SH-SY5Y (cell line): ENCODE measurements at regions not wholly inside any gene's neighbourhood (a gene's known extent, or its start where the extent isn't known, plus 50 kb on each side); places are given as distances from the start of the nearest gene placed in this dataset.

ENCODE experiments used
- GATA2 ChIP-seq: IDR thresholded peaks from 2 replicates; pipeline ENCODE4 v1.6.1; 2011; ENCODE audit warnings: mild to moderate bottlenecking, low read depth, low read length
- GATA3 ChIP-seq: IDR thresholded peaks from 2 replicates; pipeline ENCODE4 v1.6.1; 2011; ENCODE audit warnings: low read depth, mild to moderate bottlenecking, low read length, moderate library complexity

DNA sequence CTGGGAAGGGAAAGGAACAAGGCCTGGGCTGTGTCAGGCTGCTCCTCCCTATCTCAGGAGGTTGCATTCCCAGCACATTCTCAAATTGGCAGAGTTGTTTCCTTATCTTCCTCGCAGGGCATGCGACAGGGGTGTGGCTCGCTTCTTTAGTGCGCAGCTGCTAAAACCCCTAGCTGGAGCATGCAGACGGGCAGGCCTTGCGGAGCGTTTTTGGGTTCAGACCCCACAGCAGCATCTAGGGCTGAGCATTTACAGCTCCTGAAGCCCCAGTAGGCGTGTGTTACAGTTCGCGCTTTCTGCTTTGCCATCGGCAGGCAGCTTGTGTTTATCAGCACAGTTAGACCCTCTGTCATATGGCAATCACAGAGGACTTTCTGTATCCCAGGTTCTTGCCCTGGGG, 392.4 kb downstream of the TECRL start:
- TF ChIP-seq GATA3 (no peak), GATA2 (no peak)
